GM12891 (cell line): ENCODE measurements at regions not wholly inside any gene's neighbourhood (a gene's known extent, or its start where the extent isn't known, plus 50 kb on each side); places are given as distances from the start of the nearest gene placed in this dataset.

Source experiments
- DNase-seq: peaks from one replicate; pipeline ENCODE4 v3.0.0; 2011; ENCODE audit warnings: low spot score; ENCODE audit not compliant: insufficient read length
- FAIRE-seq: peaks from 2 replicates; lab custom pipeline; 2011; peaks lifted over from hg19 to GRCh38; lab: Jason Lieb, UNC
- PAX5 ChIP-seq: IDR thresholded peaks from 2 replicates; pipeline ENCODE4 v1.6.1; 2011; ENCODE audit warnings: low read length, moderate library complexity, mild to moderate bottlenecking; ENCODE audit not compliant: insufficient read depth, severe bottlenecking
- POLR2A ChIP-seq: IDR thresholded peaks from 2 replicates; pipeline ENCODE4 v1.6.1; 2011; ENCODE audit warnings: low read depth, low read length, control low read depth
- POLR2AphosphoS5 ChIP-seq: IDR thresholded peaks from 2 replicates; pipeline ENCODE4 v1.6.1; 2011; ENCODE audit warnings: low read depth, low read length, control low read depth
- POU2F2 ChIP-seq: IDR thresholded peaks from 2 replicates; pipeline ENCODE4 v1.6.1; 2011; ENCODE audit warnings: low read depth, mild to moderate bottlenecking, control low read depth, low read length, moderate library complexity
- SPI1 ChIP-seq: IDR thresholded peaks from 2 replicates; pipeline ENCODE4 v1.6.1; 2011; ENCODE audit warnings: low read depth, low read length, control low read depth
- TAF1 ChIP-seq: IDR thresholded peaks from 2 replicates; pipeline ENCODE4 v1.6.1; 2011; ENCODE audit warnings: low read depth, low read length, control low read depth

- FAIRE-seq, result no peak
- TF ChIP-seq PAX5 (no peak), POLR2AphosphoS5 (no peak), TAF1 (no peak), POU2F2 (no peak), POLR2A (no peak), SPI1 (no peak)
- DNase-seq, result no peak
These were observed 162.0 kb upstream of the SOX11 start for GRCh38 chr2:5530011-5530696.

- TF ChIP-seq SPI1 (no peak), POLR2A (no peak), TAF1 (no peak), POLR2AphosphoS5 (no peak), POU2F2 (no peak), PAX5 (no peak)
- no peak for DNase-seq
- FAIRE-seq, result no peak
These were observed 156.9 kb upstream of the SOX11 start for GRCh38 chr2:5535301-5535700.

GRCh38 chr2:5537180-5537688 lies 154.9 kb upstream of the SOX11 start:
- TF ChIP-seq POLR2AphosphoS5 (no peak), SPI1 (no peak), POLR2A (no peak), PAX5 (no peak), TAF1 (no peak), POU2F2 (no peak)
- DNase-seq, result no peak
- FAIRE-seq, result no peak

GRCh38 chr2:5538313-5538712 lies 153.9 kb upstream of the SOX11 start:
- DNase-seq (no peak), FAIRE-seq (no peak)
- TF ChIP-seq POU2F2 (no peak), TAF1 (no peak), PAX5 (no peak), POLR2A (no peak), SPI1 (no peak), POLR2AphosphoS5 (no peak)

GRCh38 chr2:5538772-5539171 lies 153.4 kb upstream of the SOX11 start:
- DNase-seq (no peak), FAIRE-seq (no peak)
- no peak for TF ChIP-seq SPI1
- no peak for TF ChIP-seq TAF1

- no peak for FAIRE-seq
- no peak for TF ChIP-seq PAX5
- TF ChIP-seq POLR2AphosphoS5, result no peak
- TF ChIP-seq SPI1, result no peak
- no peak for TF ChIP-seq TAF1
- no peak for TF ChIP-seq POU2F2
- no peak for TF ChIP-seq POLR2A
- DNase-seq, result no peak
These were observed 152.7 kb upstream of the SOX11 start for GRCh38 chr2:5539282-5540165.

- TF ChIP-seq POU2F2, result no peak
- no peak for TF ChIP-seq POLR2AphosphoS5
- no peak for TF ChIP-seq TAF1
- TF ChIP-seq POLR2A, result no peak
- TF ChIP-seq SPI1, result no peak
- FAIRE-seq (no peak), DNase-seq (no peak)
These were observed 151.3 kb upstream of the SOX11 start for GRCh38 chr2:5540856-5541255.

- no peak for FAIRE-seq
- TF ChIP-seq POU2F2, result no peak
- no peak for TF ChIP-seq POLR2A
- TF ChIP-seq SPI1, result no peak
- no peak for TF ChIP-seq POLR2AphosphoS5
- no peak for TF ChIP-seq PAX5
- TF ChIP-seq TAF1, result no peak
- DNase-seq, result no peak
These were observed 147.9 kb upstream of the SOX11 start for GRCh38 chr2:5544205-5544786.

- DNase-seq (no peak), FAIRE-seq (no peak)
- no peak for TF ChIP-seq PAX5
- no peak for TF ChIP-seq SPI1
- TF ChIP-seq POLR2A, result no peak
- no peak for TF ChIP-seq POU2F2
- no peak for TF ChIP-seq POLR2AphosphoS5
- no peak for TF ChIP-seq TAF1
These were observed 146.0 kb upstream of the SOX11 start for GRCh38 chr2:5546181-5546580.
